A549 (cell line): ENCODE measurements at regions not wholly inside any gene's neighbourhood (a gene's known extent, or its start where the extent isn't known, plus 50 kb on each side); places are given as distances from the start of the nearest gene placed in this dataset.

ENCODE experiments used
- CEBPB ChIP-seq, 2 experiments: fragments of >200 bp in 1 of 2; sonication (Bioruptor Twin) in 1 of 2; formaldehyde crosslinking in 1 of 2; IDR thresholded peaks; 2 replicates each; pipeline ENCODE4 v1.6.1; 2012 to 2016
- JUN ChIP-seq, 2 experiments: fragments of >200 bp; sonication (Bioruptor Twin); formaldehyde crosslinking; IDR thresholded peaks; 2 replicates in 1 of 2; 3 replicates in 1 of 2; pipeline ENCODE4 v1.6.1; 2016 to 2017
- POLR2A ChIP-seq: IDR thresholded peaks from 2 replicates; pipeline ENCODE4 v1.6.1; 2012; ENCODE audit warnings: mild to moderate bottlenecking, low read length
- RCOR1 ChIP-seq: fragments of 150-350 bp; IDR thresholded peaks from 2 replicates; pipeline ENCODE4 v1.6.1; 2014; ENCODE audit warnings: antibody characterized with exemption, low read length, low read depth
- SMC3 ChIP-seq: fragments of >200 bp; sonication (Bioruptor Twin); formaldehyde crosslinking; IDR thresholded peaks from 3 replicates; pipeline ENCODE4 v1.6.1; 2018; ENCODE audit warnings: inconsistent platforms
- TF ChIP-seq, protein P1 (sequence below): fragments of >200 bp; sonication (Bioruptor Twin); formaldehyde crosslinking; IDR thresholded peaks from 3 replicates; pipeline ENCODE4 v1.5.1; 2016
- TF ChIP-seq, protein P2 (sequence below): IDR thresholded peaks from 2 replicates; pipeline ENCODE4 v1.6.1; 2012
- TF ChIP-seq, protein P3 (sequence below): fragments of 250-450 bp; sonication (Bioruptor Pico); IDR thresholded peaks from 2 replicates; pipeline ENCODE4 v1.5.0; 2020; ENCODE audit warnings: low read depth, mild to moderate bottlenecking, moderate library complexity
- TF ChIP-seq, protein P4 (sequence below): fragments of 150-350 bp; IDR thresholded peaks from 2 replicates; pipeline ENCODE4 v1.6.1; 2014; ENCODE audit warnings: low read depth, mild to moderate bottlenecking, low read length

DNA sequence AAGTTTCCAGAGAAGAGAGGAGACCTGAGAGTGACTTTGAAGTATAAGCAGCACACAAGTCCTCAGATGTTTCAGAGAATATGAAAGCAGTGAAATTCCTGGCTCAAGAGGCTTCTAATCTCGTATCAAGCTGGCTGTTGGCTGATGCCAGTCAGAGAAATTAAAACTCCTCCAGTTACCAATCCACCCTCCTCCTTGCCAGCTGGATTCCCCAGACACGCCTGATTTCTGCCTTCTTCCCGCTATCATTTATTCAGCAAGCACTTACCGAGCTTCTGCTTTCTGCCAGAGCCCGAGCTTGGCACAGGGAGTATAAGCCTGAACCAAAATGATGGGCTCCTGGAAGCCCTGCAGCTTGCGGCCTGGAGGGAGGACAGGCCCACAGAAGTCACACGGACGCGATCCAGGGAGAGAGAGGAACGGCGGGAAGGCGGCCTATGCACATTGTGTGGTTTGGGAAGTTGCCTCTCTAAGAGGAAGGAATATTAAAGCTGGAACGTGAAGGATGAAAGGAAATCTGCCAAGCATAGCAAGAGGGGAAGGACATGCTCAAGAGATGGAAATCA lies 102.4 kb upstream of the TBL1X start:
- TF ChIP-seq CEBPB (IDR thresholded peaks at IDR 0.05) (no peak), POLR2A (no peak), RCOR1 (no peak), SMC3 (no peak), JUN (IDR thresholded peaks at IDR 0.05) (no peak)
- TF ChIP-seq, protein P1, sequence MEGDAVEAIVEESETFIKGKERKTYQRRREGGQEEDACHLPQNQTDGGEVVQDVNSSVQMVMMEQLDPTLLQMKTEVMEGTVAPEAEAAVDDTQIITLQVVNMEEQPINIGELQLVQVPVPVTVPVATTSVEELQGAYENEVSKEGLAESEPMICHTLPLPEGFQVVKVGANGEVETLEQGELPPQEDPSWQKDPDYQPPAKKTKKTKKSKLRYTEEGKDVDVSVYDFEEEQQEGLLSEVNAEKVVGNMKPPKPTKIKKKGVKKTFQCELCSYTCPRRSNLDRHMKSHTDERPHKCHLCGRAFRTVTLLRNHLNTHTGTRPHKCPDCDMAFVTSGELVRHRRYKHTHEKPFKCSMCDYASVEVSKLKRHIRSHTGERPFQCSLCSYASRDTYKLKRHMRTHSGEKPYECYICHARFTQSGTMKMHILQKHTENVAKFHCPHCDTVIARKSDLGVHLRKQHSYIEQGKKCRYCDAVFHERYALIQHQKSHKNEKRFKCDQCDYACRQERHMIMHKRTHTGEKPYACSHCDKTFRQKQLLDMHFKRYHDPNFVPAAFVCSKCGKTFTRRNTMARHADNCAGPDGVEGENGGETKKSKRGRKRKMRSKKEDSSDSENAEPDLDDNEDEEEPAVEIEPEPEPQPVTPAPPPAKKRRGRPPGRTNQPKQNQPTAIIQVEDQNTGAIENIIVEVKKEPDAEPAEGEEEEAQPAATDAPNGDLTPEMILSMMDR: no peak
- TF ChIP-seq, protein P2, sequence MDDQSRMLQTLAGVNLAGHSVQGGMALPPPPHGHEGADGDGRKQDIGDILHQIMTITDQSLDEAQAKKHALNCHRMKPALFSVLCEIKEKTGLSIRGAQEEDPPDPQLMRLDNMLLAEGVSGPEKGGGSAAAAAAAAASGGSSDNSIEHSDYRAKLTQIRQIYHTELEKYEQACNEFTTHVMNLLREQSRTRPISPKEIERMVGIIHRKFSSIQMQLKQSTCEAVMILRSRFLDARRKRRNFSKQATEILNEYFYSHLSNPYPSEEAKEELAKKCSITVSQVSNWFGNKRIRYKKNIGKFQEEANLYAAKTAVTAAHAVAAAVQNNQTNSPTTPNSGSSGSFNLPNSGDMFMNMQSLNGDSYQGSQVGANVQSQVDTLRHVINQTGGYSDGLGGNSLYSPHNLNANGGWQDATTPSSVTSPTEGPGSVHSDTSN: no peak
- TF ChIP-seq, protein P3, sequence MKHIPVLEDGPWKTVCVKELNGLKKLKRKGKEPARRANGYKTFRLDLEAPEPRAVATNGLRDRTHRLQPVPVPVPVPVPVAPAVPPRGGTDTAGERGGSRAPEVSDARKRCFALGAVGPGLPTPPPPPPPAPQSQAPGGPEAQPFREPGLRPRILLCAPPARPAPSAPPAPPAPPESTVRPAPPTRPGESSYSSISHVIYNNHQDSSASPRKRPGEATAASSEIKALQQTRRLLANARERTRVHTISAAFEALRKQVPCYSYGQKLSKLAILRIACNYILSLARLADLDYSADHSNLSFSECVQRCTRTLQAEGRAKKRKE: no peak
- TF ChIP-seq, protein P4, sequence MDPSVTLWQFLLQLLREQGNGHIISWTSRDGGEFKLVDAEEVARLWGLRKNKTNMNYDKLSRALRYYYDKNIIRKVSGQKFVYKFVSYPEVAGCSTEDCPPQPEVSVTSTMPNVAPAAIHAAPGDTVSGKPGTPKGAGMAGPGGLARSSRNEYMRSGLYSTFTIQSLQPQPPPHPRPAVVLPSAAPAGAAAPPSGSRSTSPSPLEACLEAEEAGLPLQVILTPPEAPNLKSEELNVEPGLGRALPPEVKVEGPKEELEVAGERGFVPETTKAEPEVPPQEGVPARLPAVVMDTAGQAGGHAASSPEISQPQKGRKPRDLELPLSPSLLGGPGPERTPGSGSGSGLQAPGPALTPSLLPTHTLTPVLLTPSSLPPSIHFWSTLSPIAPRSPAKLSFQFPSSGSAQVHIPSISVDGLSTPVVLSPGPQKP: no peak
